ENCODE measurements at regions not wholly inside any gene's neighbourhood (a gene's known extent, or its start where the extent isn't known, plus 50 kb on each side); places are given as distances from the start of the nearest gene placed in this dataset.

- TF ChIP-seq CTCF (conservative IDR thresholded peaks at IDR 0.05; ENCODE audit: low read length) (no peak), EZH2phosphoT487 (IDR thresholded peaks at IDR 0.05; ENCODE audit: borderline replicate concordance) (no peak)
These were observed 72.8 kb upstream of the PAX1 start for GRCh38 chr20:21632735-21633053.
